Nephron progenitor cell (in vitro differentiated cells): ENCODE measurements at regions not wholly inside any gene's neighbourhood (a gene's known extent, or its start where the extent isn't known, plus 50 kb on each side); places are given as distances from the start of the nearest gene placed in this dataset.
A peak's percentile ranks its signal among the peaks of the same experiment; 100 is the strongest.

Source experiments
- DNase-seq: peaks from one replicate; pipeline ENCODE4 v3.0.0; 2021
- H3K27ac Mint-ChIP-seq: 2 replicates; pipeline ENCODE4 v1.8.0; 2021; ENCODE audit warnings: mild to moderate bottlenecking, moderate library complexity, mixed read lengths
- H3K27me3 Mint-ChIP-seq: 2 replicates; pipeline ENCODE4 v1.8.0; 2021; ENCODE audit warnings: mild to moderate bottlenecking, low read depth, mixed read lengths; ENCODE audit not compliant: poor library complexity
- H3K36me3 Mint-ChIP-seq: 2 replicates; pipeline ENCODE4 v1.8.0; 2021; ENCODE audit warnings: low read depth, mixed read lengths
- H3K4me1 Mint-ChIP-seq: 2 replicates; pipeline ENCODE4 v1.8.0; 2021; ENCODE audit warnings: mixed read lengths
- H3K4me3 Mint-ChIP-seq: 2 replicates; pipeline ENCODE4 v1.8.0; 2021; ENCODE audit warnings: mild to moderate bottlenecking, moderate library complexity, mixed read lengths
- H3K9me3 Mint-ChIP-seq: 2 replicates; pipeline ENCODE4 v1.8.0; 2021; ENCODE audit warnings: mild to moderate bottlenecking, moderate library complexity, mixed read lengths
- CTCF ChIP-seq: fragments of 200-600 bp; sonication (generic); IDR thresholded peaks from 2 replicates; pipeline ENCODE4 v1.5.0; 2021; ENCODE audit warnings: antibody characterized with exemption

DNA sequence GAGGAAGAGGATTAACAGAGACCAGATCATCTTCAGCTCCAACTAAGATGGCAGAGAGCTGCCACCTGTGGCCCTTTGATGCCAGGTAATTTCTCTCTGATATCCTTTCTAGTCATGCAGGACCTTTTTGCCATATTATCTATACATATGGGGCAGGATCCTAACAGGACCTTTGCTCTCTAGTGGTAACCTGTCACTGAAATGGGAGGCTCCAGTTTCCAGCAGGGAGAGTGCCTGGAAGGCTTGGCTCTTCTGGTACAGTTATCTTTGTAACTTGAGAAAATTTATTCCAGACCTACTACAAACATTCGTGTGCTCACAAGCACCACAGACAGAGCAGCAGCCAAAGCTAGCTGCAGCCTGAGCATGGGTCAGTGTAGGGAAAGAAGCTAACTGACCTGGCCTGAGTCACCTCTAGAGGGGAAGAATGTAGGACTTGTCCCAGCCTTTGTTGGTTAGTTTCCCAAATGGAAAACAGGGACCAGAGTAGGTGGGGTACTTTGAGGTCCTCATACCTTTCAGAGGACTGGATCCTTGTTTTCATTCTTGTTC is 86.5 kb upstream of the MACF1 start:
- H3K4me1 Mint-ChIP-seq: peaks cover 4% of the 10 kb centered on the region
- peak overlapping the region; percentile 84 for H3K27ac Mint-ChIP-seq
- TF ChIP-seq CTCF: no peak
- no peaks in the 10 kb centered on the region for H3K27me3 Mint-ChIP-seq
- DNase-seq: no peak
- no peaks in the 10 kb centered on the region for H3K9me3 Mint-ChIP-seq
- H3K36me3 Mint-ChIP-seq: peaks cover 30% of the 10 kb centered on the region
- H3K4me3 Mint-ChIP-seq: no peak overlapping the region

DNA sequence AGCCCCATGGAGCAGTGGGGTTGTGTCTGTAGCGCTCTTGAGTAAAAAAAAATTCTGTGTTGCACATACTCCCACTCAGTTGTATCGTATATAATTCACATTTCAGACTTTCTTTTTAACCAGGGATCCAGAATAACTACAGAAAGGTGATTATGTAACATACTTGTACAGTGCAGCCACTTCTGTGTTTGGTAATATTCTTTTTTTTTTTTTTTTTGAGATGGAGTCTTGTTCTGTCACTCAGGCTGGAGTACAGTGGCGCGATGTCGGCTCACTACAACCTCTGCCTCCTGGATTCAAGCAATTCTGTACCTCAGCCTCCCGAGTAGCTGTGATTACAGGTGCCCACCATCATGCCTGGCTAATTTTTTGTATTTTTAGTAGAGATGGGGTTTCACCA is 82.4 kb upstream of the MACF1 start:
- no peaks in the 10 kb centered on the region for H3K9me3 Mint-ChIP-seq
- DNase-seq: no peak
- no peaks in the 10 kb centered on the region for H3K27me3 Mint-ChIP-seq
- H3K4me3 Mint-ChIP-seq: no peak overlapping the region
- no peak overlapping the region for H3K27ac Mint-ChIP-seq
- peaks cover 12% of the 10 kb centered on the region for H3K4me1 Mint-ChIP-seq
- no peak for TF ChIP-seq CTCF
- peaks cover 45% of the 10 kb centered on the region for H3K36me3 Mint-ChIP-seq

GRCh38 chr1:39124282-39124681 is 80.2 kb upstream of the MACF1 start:
- no peaks in the 10 kb centered on the region for H3K27me3 Mint-ChIP-seq
- no peak for DNase-seq
- peaks cover 34% of the 10 kb centered on the region for H3K4me1 Mint-ChIP-seq
- no peaks in the 10 kb centered on the region for H3K9me3 Mint-ChIP-seq
- no peak for TF ChIP-seq CTCF
- peak overlapping the region; percentile 11 for H3K27ac Mint-ChIP-seq
- peaks cover 50% of the 10 kb centered on the region for H3K36me3 Mint-ChIP-seq
- H3K4me3 Mint-ChIP-seq: no peak overlapping the region

- Mint-ChIP-seq H3K27me3 (no peaks in the 10 kb centered on the region), H3K9me3 (no peaks in the 10 kb centered on the region), H3K4me3 (no peak overlapping the region), H3K27ac (peak overlapping the region; percentile 96), H3K4me1 (peaks cover 59% of the 10 kb centered on the region), H3K36me3 (peaks cover 35% of the 10 kb centered on the region)
- no peak for DNase-seq
- TF ChIP-seq CTCF: no peak
Measured at GRCh38 chr1:39127513-39127912, 77.0 kb upstream of the MACF1 start.

DNA sequence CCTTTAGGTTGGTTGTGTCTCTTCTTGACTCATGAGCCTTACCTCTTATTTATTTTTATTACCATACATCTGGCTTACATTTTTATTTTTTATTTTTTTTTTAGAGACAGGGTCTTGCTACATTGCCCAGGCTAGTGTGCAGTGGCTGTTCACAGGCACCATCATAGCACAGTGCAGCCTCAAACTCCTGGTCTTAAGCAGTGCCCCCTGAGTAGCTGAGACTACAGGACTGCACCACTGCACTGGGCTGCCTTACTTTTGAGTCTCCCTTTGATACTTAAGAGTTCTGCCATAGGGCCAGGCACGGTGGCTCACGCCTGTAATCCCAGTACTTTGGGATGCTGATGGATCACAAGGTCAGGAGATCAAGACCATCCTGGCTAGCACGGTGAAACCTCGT is 76.4 kb upstream of the MACF1 start:
- no peak for TF ChIP-seq CTCF
- no peak for DNase-seq
- Mint-ChIP-seq H3K4me3 (no peak overlapping the region), H3K27ac (peak overlapping the region; percentile 96), H3K9me3 (no peaks in the 10 kb centered on the region), H3K4me1 (peaks cover 65% of the 10 kb centered on the region), H3K36me3 (peaks cover 29% of the 10 kb centered on the region), H3K27me3 (no peaks in the 10 kb centered on the region)

- no peaks in the 10 kb centered on the region for H3K9me3 Mint-ChIP-seq
- no peak for TF ChIP-seq CTCF
- peaks cover 29% of the 10 kb centered on the region for H3K36me3 Mint-ChIP-seq
- no peak for DNase-seq
- H3K27ac Mint-ChIP-seq: peak overlapping the region; percentile 91
- H3K4me3 Mint-ChIP-seq: no peak overlapping the region
- H3K4me1 Mint-ChIP-seq: peaks cover 70% of the 10 kb centered on the region
- H3K27me3 Mint-ChIP-seq: no peaks in the 10 kb centered on the region
Measured at GRCh38 chr1:39128959-39129358, 75.5 kb upstream of the MACF1 start.
